Endodermal cell (in vitro differentiated cells): ENCODE measurements at regions not wholly inside any gene's neighbourhood (a gene's known extent, or its start where the extent isn't known, plus 50 kb on each side); places are given as distances from the start of the nearest gene placed in this dataset.
A peak's percentile ranks its signal among the peaks of the same experiment; 100 is the strongest.

ENCODE experiments used
- DNase-seq: peaks from one replicate; pipeline ENCODE4 v3.0.0-alpha.2; 2017
- H3K27ac ChIP-seq: 2 replicates; pipeline ENCODE4 v1.5.1; 2013; ENCODE audit warnings: mild to moderate bottlenecking, low read depth, low read length, moderate library complexity
- H3K27me3 ChIP-seq: 2 replicates; pipeline ENCODE4 v1.6.1; 2013; ENCODE audit warnings: mild to moderate bottlenecking, low read length, moderate library complexity; ENCODE audit not compliant: insufficient read depth, control insufficient read depth, poor library complexity, severe bottlenecking
- H3K36me3 ChIP-seq: 2 replicates; pipeline ENCODE4 v1.7.0; 2013; ENCODE audit warnings: mild to moderate bottlenecking, low read length, moderate library complexity; ENCODE audit not compliant: control insufficient read depth, insufficient read depth
- H3K4me1 ChIP-seq: one replicate; pipeline ENCODE4 v1.7.0; 2013; ENCODE audit warnings: low read length; ENCODE audit not compliant: control insufficient read depth, insufficient read depth
- H3K4me3 ChIP-seq: 2 replicates; pipeline ENCODE4 v1.5.1; 2013; ENCODE audit warnings: mild to moderate bottlenecking, low read length, moderate library complexity
- H3K9ac ChIP-seq: 2 replicates; pipeline ENCODE4 v1.6.1; 2013; ENCODE audit warnings: mild to moderate bottlenecking, low read length, moderate library complexity; ENCODE audit not compliant: poor library complexity, severe bottlenecking; ENCODE audit errors: extremely low read depth
- H3K9me3 ChIP-seq: 2 replicates; pipeline ENCODE4 v1.6.1; 2013; ENCODE audit warnings: mild to moderate bottlenecking, low read length, moderate library complexity; ENCODE audit not compliant: control insufficient read depth
- H3K27ac Mint-ChIP-seq: 2 replicates; pipeline ENCODE4 v1.8.0; 2020; ENCODE audit warnings: mixed read lengths
- H3K27me3 Mint-ChIP-seq: 2 replicates; pipeline ENCODE4 v1.8.0; 2021; ENCODE audit warnings: mild to moderate bottlenecking, mixed read lengths; ENCODE audit not compliant: insufficient read depth
- H3K36me3 Mint-ChIP-seq: 2 replicates; pipeline ENCODE4 v1.8.0; 2020; ENCODE audit warnings: low read depth, mixed read lengths
- H3K4me1 Mint-ChIP-seq: 2 replicates; pipeline ENCODE4 v1.8.0; 2020; ENCODE audit warnings: mixed read lengths
- H3K4me3 Mint-ChIP-seq: 2 replicates; pipeline ENCODE4 v1.8.0; 2020; ENCODE audit warnings: mild to moderate bottlenecking, moderate library complexity, mixed read lengths
- H3K9me3 Mint-ChIP-seq: 2 replicates; pipeline ENCODE4 v1.8.0; 2020; ENCODE audit warnings: mild to moderate bottlenecking, mixed read lengths
- CTCF ChIP-seq: fragments of 200-600 bp; sonication (generic); conservative IDR thresholded peaks from 2 replicates; pipeline ENCODE4 v1.5.0; 2021; ENCODE audit warnings: antibody characterized with exemption, mild to moderate bottlenecking
- whole genome bisulfite sequencing, 2 experiments: methylation state at CpG; one replicate each; pipeline versions ENCODE4 v1.1.5 to v1.1.7; 2013; ENCODE audit warnings: missing lambda C conversion rate in 2 of 2, mixed read lengths in 1 of 2; ENCODE audit not compliant: insufficient coverage in 1 of 2, insufficient read length in 1 of 2; 5-methylcytosine and 5-hydroxymethylcytosine counted together

DNA sequence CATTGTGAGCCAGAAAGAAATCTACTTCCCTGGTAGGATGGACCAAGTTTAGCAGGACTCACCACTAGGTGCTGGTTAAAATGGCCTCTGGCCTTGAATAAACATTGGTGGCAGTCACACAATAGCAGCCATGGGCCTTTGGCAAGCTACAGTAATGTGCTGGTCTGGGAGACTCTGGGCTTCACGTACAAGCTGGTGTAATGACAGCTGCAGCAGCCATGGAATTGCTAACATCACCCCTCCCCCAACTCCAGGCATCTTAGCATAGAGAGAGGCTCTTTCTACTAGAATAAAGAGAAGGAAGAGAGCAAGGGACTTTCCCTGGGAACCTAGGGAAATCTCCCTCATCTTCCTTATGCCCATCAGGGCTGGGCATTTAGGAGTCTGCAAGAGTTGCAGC lies 205.1 kb upstream of the SEMA3A start:
- peak; percentile 39 for DNase-seq
- Histone ChIP-seq H3K9me3 (peaks cover 27% of the 10 kb centered on the region), H3K36me3 (no peaks in the 10 kb centered on the region), H3K4me3 (no peak overlapping the region), H3K9ac (no peak overlapping the region), H3K4me1 (no peaks in the 10 kb centered on the region), H3K27me3 (no peaks in the 10 kb centered on the region), H3K27ac (no peak overlapping the region)
- Mint-ChIP-seq H3K36me3 (peaks cover 6% of the 10 kb centered on the region), H3K27ac (no peak overlapping the region), H3K4me3 (no peak overlapping the region), H3K27me3 (peaks cover 2% of the 10 kb centered on the region), H3K9me3 (peaks cover 45% of the 10 kb centered on the region), H3K4me1 (no peaks in the 10 kb centered on the region)
- peak; percentile 25 for TF ChIP-seq CTCF
- WGBS, 2 experiments: 85% methylated on average over 1 of the region's 1 CpG; no CpG with 5 or more reads in 1 of the 2 experiments

DNA sequence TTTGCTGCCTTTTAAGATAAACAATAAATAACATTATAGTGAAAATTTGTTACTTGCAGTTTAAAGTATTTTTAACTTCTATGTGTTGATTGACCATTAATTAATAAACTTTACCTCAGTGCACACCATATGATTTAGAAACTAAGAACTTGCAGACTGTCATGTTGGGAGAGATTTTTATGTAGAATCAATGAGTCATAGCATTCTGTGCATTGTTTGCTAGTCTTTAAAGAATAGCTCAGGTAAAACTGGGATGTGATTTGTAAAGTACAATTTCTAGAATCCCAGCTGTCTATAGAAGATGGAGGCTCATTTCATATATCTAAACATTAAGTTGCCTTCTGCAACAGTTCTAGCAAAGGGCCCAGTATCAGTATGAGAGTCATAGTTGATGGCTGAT lies 199.6 kb upstream of the SEMA3A start:
- H3K36me3 ChIP-seq: no peaks in the 10 kb centered on the region
- Mint-ChIP-seq H3K27ac (no peak overlapping the region), H3K36me3 (no peaks in the 10 kb centered on the region), H3K4me1 (no peaks in the 10 kb centered on the region), H3K4me3 (no peak overlapping the region), H3K9me3 (no peaks in the 10 kb centered on the region), H3K27me3 (no peaks in the 10 kb centered on the region)
- TF ChIP-seq CTCF: no peak
- no peaks in the 10 kb centered on the region for H3K27me3 ChIP-seq
- H3K4me1 ChIP-seq: no peaks in the 10 kb centered on the region
- no peaks in the 10 kb centered on the region for H3K9me3 ChIP-seq
- no peak for DNase-seq
- H3K27ac ChIP-seq: no peak overlapping the region
- no peak overlapping the region for H3K4me3 ChIP-seq
- H3K9ac ChIP-seq: no peak overlapping the region

- no peaks in the 10 kb centered on the region for H3K9me3 Mint-ChIP-seq
Observed at GRCh38 chr7:84393786-84394185, 199.2 kb upstream of the SEMA3A start.

More at GRCh38 chr7:84393786-84394185, 199.2 kb upstream of the SEMA3A start:
- no peaks in the 10 kb centered on the region for H3K4me1 ChIP-seq
- DNase-seq: no peak
- no peak for TF ChIP-seq CTCF
- H3K27ac ChIP-seq: no peak overlapping the region
- Mint-ChIP-seq H3K36me3 (no peaks in the 10 kb centered on the region), H3K4me3 (no peak overlapping the region), H3K27me3 (no peaks in the 10 kb centered on the region), H3K4me1 (no peaks in the 10 kb centered on the region), H3K27ac (no peak overlapping the region)
- no peak overlapping the region for H3K9ac ChIP-seq
- no peaks in the 10 kb centered on the region for H3K36me3 ChIP-seq
- no peak overlapping the region for H3K4me3 ChIP-seq
- no peaks in the 10 kb centered on the region for H3K27me3 ChIP-seq
- no peaks in the 10 kb centered on the region for H3K9me3 ChIP-seq
